ENCODE measurements at regions not wholly inside any gene's neighbourhood (a gene's known extent, or its start where the extent isn't known, plus 50 kb on each side); places are given as distances from the start of the nearest gene placed in this dataset.
A peak's percentile ranks its signal among the peaks of the same experiment; 100 is the strongest.

GRCh38 chr7:51633006-51633405 is 316.4 kb upstream of the COBL start:
- TF ChIP-seq GATA2 (IDR thresholded peaks at IDR 0.05; ENCODE audit: low read depth, low read length), result no peak
- TF ChIP-seq GATA3 (IDR thresholded peaks at IDR 0.05; ENCODE audit: low read depth, low read length), result no peak

- TF ChIP-seq GATA3 (IDR thresholded peaks at IDR 0.05; ENCODE audit: low read depth, low read length), result no peak
Observed at GRCh38 chr7:51630933-51631332, 314.3 kb upstream of the COBL start.

GRCh38 chr7:51629206-51629605 is 312.6 kb upstream of the COBL start:
- TF ChIP-seq GATA3 (IDR thresholded peaks at IDR 0.05; ENCODE audit: low read depth, low read length), result no peak
- no peak for TF ChIP-seq GATA2 (IDR thresholded peaks at IDR 0.05; ENCODE audit: low read depth, low read length)

DNA sequence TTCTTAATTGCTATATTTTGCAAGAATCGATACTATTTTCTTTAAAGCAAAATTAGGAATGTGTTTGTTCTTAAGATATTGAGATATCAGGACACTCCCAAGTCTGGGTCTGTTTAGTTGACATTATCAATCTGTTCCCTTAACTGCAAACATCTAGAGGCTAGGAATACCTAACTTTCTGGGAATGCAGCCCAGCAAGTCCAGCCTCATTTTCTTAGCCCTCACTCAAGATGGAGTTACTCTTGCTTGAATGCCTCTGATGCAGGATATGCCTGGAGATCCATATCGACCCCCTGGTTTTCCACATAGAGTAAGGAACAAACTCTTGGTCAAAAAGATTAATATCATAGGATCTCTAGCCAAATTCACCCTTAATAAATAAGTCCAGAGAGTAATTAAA is 305.3 kb upstream of the COBL start:
- TF ChIP-seq GATA2 (IDR thresholded peaks at IDR 0.05; ENCODE audit: low read depth, low read length) (no peak), GATA3 (IDR thresholded peaks at IDR 0.05; ENCODE audit: low read depth, low read length) (no peak)

DNA sequence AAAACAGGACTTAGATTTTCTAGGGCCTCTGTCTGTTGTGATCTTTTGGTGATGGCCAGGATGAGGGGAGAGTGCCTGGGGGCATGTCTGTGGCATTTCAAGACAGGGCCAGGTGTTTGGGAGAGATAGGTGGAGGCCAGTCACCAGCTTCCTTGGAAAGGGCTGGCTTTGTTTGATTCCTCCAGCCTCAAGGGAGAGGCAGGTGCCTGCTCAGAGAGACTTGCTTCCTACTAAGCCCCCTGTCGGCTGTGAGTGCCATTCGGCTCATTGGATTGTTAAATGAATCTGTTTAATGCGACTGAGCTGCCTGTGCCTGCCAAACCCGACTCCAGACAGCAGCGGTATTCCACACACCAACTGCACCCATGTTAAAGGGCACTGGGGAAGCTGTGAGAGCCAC is 304.1 kb upstream of the COBL start:
- TF ChIP-seq GATA2 (IDR thresholded peaks at IDR 0.05; ENCODE audit: low read depth, low read length), result no peak
- no peak for TF ChIP-seq GATA3 (IDR thresholded peaks at IDR 0.05; ENCODE audit: low read depth, low read length)

DNA sequence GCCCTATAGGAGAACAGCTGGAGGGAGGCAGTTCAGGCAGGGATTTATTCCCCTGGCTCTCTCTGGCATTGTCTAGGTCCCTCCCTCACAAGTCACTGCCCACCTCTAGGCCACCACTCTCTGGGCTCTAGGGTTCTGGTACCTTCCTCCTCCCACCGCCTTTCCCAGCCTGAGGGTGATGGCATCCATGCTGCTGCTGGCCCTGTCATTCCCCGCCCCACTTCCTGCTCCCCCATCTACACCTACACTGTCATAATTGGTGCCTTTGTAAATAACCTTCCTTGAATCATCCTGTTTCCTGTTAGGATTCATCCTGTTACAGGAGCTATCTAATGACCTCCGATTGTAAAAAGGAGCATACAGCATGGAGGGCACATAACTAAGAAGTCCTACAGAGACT is 303.3 kb upstream of the COBL start:
- TF ChIP-seq GATA2 (IDR thresholded peaks at IDR 0.05; ENCODE audit: low read depth, low read length) (no peak), GATA3 (IDR thresholded peaks at IDR 0.05; ENCODE audit: low read depth, low read length) (no peak)

DNA sequence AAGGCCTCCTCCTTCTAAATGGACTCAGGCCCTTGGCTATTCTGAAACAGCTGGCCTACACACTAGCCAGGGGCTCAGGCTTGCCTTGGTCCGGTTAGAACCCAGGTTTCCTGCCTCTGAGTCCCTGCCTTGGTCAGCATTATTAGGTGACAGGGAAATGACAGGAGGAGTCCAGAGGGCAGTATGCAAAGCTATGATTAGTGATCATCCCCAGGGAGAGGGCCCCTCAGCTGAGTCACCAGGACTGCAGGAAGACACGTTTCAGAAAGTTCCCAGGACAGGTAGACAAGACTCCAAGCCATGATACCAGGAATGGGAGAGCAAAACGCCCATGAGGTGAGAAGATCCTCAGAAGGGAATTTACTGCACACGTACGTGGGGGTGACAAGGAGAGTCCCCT is 301.1 kb upstream of the COBL start:
- TF ChIP-seq GATA3 (IDR thresholded peaks at IDR 0.05; ENCODE audit: low read depth, low read length) (no peak), GATA2 (IDR thresholded peaks at IDR 0.05; ENCODE audit: low read depth, low read length) (no peak)

DNA sequence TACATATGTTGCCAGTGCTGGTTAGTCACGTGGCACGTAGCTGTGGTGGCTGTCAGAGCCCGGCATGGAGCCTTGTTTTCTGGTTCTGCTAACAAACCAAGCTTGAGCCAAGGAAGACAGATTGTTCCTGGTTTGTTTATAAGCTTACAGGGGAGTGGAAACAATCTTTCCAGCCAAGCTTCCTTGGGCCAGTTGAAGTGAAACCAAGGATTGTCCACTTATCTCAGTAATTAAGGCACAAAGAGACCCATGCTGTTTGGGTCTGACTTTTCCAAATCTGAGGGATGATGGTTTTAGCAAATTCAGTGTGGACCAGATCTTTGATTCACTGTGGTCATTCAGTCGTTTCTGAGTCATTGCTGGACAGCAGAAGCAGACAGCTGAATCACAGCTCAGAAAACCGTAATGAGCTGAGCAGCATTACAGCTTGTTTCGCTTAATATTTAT is 297.3 kb upstream of the COBL start:
- TF ChIP-seq GATA2 (IDR thresholded peaks at IDR 0.05; ENCODE audit: low read depth, low read length), result no peak

- TF ChIP-seq GATA2 (IDR thresholded peaks at IDR 0.05; ENCODE audit: low read depth, low read length) (no peak), GATA3 (IDR thresholded peaks at IDR 0.05; ENCODE audit: low read depth, low read length) (no peak)
Observed at GRCh38 chr7:51611937-51612336, 295.3 kb upstream of the COBL start.

- TF ChIP-seq GATA3 (IDR thresholded peaks at IDR 0.05; ENCODE audit: low read depth, low read length), result no peak
Observed at GRCh38 chr7:51607447-51607846, 290.8 kb upstream of the COBL start.

GRCh38 chr7:51606601-51607154 is 290.1 kb upstream of the COBL start:
- TF ChIP-seq GATA3 (IDR thresholded peaks at IDR 0.05; ENCODE audit: low read depth, low read length), result no peak
- no peak for TF ChIP-seq GATA2 (IDR thresholded peaks at IDR 0.05; ENCODE audit: low read depth, low read length)

DNA sequence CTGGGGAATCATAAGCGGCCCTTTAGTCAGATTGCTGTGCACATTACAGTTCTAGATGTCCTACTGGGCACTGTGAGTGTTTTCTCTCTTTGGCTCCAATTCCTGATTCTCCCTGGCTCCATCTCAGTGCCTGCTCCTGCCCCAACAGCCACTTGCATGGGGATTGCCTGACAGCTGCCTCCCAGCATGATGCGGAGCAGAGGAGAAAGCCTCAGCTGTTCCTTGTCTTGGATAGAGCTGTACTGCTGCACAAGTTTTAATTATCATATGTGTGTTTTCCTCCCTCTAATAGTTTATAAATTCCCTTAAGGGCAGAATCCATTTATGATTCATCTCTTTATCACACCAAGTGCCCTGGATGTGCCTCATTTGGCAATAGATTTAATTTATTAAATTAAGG is 285.8 kb upstream of the COBL start:
- TF ChIP-seq GATA2 (IDR thresholded peaks at IDR 0.05; ENCODE audit: low read depth, low read length) (no peak), GATA3 (IDR thresholded peaks at IDR 0.05; ENCODE audit: low read depth, low read length) (no peak)

- TF ChIP-seq GATA2 (IDR thresholded peaks at IDR 0.05; ENCODE audit: low read depth, low read length), result no peak
- no peak for TF ChIP-seq GATA3 (IDR thresholded peaks at IDR 0.05; ENCODE audit: low read depth, low read length)
Observed at GRCh38 chr7:51601461-51601860, 284.9 kb upstream of the COBL start.

DNA sequence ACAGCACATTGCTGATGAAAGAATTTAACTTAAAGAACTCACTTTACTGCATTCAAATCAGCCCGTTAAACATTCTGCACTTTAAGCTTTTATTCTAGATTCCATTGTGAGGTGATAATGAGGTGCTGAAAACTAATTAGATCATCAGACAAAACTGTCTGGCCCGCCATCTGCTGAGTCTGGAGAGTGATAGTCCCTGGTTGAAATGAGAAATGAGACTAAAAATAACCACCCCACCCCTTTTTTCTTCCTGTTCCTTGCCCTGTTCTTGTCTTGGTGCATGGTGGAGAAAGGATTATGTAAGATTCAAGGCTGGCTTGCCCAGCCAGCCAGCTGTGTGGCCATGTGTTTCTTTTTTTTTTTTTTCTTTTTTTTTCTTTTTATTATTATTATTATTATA is 277.0 kb upstream of the COBL start:
- TF ChIP-seq GATA2 (IDR thresholded peaks at IDR 0.05; ENCODE audit: low read depth, low read length) (no peak), GATA3 (IDR thresholded peaks at IDR 0.05; ENCODE audit: low read depth, low read length) (no peak)

DNA sequence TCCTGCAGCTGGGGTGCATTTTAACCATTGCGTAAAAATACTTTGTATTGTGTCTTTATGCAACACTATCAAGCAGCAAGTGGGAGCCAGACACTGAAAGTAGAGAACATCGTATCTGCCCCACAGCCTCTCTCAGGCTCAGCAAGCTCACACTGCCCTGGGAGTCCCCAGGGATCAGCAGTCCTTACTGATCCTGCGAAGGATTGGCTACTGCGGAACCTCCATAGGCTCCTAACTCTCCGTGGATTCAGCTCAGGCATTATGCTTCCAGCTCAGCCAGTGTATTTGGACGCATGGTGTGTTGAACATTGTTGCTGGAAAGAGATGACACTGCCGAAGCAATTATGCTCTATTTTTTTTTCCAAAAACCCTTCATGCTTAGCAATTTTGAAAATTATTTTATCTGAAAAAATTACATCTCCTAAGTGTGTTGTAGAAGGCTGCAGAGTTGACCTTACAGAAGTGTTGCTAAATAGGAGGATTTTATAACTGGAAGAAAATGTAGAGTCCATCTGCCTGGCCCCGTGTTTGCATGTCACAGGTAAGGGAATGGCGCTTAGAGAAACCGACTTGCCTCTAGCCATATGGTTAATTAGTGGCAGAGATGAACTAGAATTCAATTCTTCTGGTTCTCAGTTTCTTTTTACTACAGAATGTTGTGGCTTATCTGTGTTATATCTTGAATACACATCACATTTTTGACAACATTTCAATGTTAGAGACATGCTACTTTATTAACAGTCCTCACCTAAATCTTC is 276.4 kb upstream of the COBL start:
- TF ChIP-seq GATA3 (IDR thresholded peaks at IDR 0.05; ENCODE audit: low read depth, low read length) (peak; percentile 23), GATA2 (IDR thresholded peaks at IDR 0.05; ENCODE audit: low read depth, low read length) (peak; percentile 59)

GRCh38 chr7:51591223-51591622 is 274.6 kb upstream of the COBL start:
- no peak for TF ChIP-seq GATA3 (IDR thresholded peaks at IDR 0.05; ENCODE audit: low read depth, low read length)
